ENCODE measurements at regions not wholly inside any gene's neighbourhood (a gene's known extent, or its start where the extent isn't known, plus 50 kb on each side); places are given as distances from the start of the nearest gene placed in this dataset.

- H3K36me3 ChIP-seq: no peaks in the 10 kb centered on the region
- no peak overlapping the region for H3K27ac ChIP-seq
- no peaks in the 10 kb centered on the region for H3K27me3 ChIP-seq
- WGBS, 2 donors: 78 to 87% methylated on average over 13 of the region's 13 CpGs
- intact Hi-C loops (cut with DNase I): no loop called here
- H3K9me3 ChIP-seq: no peaks in the 10 kb centered on the region
- H3K4me3 ChIP-seq (replicated peaks in 1 of 3): no peak overlapping the region
- DNase-seq: no peak
- H3K4me1 ChIP-seq: no peaks in the 10 kb centered on the region
- no peak for TF ChIP-seq POLR2A (IDR thresholded peaks at IDR 0.05)
- TF ChIP-seq, protein P1, sequence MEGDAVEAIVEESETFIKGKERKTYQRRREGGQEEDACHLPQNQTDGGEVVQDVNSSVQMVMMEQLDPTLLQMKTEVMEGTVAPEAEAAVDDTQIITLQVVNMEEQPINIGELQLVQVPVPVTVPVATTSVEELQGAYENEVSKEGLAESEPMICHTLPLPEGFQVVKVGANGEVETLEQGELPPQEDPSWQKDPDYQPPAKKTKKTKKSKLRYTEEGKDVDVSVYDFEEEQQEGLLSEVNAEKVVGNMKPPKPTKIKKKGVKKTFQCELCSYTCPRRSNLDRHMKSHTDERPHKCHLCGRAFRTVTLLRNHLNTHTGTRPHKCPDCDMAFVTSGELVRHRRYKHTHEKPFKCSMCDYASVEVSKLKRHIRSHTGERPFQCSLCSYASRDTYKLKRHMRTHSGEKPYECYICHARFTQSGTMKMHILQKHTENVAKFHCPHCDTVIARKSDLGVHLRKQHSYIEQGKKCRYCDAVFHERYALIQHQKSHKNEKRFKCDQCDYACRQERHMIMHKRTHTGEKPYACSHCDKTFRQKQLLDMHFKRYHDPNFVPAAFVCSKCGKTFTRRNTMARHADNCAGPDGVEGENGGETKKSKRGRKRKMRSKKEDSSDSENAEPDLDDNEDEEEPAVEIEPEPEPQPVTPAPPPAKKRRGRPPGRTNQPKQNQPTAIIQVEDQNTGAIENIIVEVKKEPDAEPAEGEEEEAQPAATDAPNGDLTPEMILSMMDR (IDR thresholded peaks at IDR 0.05): no peak
Measured at GRCh38 chr2:8159211-8159965, 522.5 kb upstream of the ID2 start.

DNA sequence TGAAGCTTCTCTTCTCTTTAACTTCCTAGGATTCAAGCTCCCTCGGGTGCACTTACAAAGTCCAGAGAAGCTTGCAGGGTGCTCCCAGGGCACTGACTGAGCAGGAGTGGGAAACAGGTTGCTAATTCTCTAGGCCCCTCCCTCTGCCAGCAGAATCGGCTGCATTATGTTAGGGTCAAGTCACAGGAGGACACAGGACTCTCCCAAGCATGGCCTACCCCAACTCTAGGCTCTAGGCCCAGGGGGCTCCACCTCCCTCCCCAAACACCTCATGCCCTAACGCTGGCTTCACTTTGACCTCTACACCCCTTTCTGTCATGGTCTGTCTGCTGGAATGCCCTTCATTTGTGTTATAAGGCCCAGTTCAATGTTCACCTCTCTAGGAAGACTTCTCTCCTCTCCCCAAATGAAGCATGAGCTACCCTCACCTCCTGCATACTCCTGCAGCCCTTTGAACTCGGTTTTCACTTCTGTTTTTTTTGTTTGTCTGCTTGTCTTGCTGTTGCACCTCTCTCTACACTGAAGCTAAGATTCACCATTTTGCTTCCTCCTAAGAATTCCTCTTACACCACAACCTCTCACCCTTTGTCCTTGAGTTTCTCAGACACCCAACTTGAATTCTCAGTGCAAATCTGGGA, 521.8 kb upstream of the ID2 start:
- no peak for DNase-seq
- no peaks in the 10 kb centered on the region for H3K4me1 ChIP-seq
- H3K27me3 ChIP-seq: no peaks in the 10 kb centered on the region
- no peak overlapping the region for H3K4me3 ChIP-seq (replicated peaks in 1 of 3)
- TF ChIP-seq POLR2A (IDR thresholded peaks at IDR 0.05): no peak
- WGBS, 2 donors: 70 to 71% methylated on average over 4 of the region's 4 CpGs
- H3K9me3 ChIP-seq: no peaks in the 10 kb centered on the region
- H3K36me3 ChIP-seq: no peaks in the 10 kb centered on the region
- H3K27ac ChIP-seq: no peak overlapping the region
- intact Hi-C loops (cut with DNase I): no loop called here

GRCh38 chr2:8160959-8161358, 520.9 kb upstream of the ID2 start:
- 96 to 98% methylated on average over 10 to 13 of the region's 13 CpGs for WGBS, 2 donors
- intact Hi-C loops (cut with DNase I): no loop called here
- DNase-seq: no peak
- H3K4me1 ChIP-seq: no peaks in the 10 kb centered on the region
- H3K4me3 ChIP-seq (replicated peaks in 1 of 3): no peak overlapping the region
- H3K36me3 ChIP-seq: no peaks in the 10 kb centered on the region
- no peaks in the 10 kb centered on the region for H3K9me3 ChIP-seq
- no peak overlapping the region for H3K27ac ChIP-seq
- no peaks in the 10 kb centered on the region for H3K27me3 ChIP-seq
- TF ChIP-seq POLR2A (IDR thresholded peaks at IDR 0.05): no peak
- TF ChIP-seq, protein P1 (IDR thresholded peaks at IDR 0.05): no peak

DNA sequence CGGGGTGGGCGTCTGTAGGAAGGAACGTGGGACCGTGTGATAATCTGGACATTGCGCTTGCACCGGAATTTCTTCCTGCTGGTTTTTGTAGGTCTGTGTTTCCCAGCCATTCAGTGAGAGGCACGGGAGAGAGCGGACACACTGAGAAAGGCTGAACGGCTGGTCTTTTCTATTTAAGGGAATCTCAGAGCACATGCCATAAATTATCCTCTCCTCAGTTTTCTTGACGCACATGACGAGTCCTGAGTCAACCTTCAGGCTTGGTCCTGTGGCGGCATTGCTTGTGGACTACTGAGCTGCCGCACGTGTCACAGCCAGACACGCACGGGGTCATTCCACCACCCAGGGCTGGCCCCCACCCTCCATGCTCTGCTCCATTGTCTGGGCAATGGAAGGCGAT, 519.3 kb upstream of the ID2 start:
- Histone ChIP-seq H3K27me3 (no peaks in the 10 kb centered on the region), H3K27ac (no peak overlapping the region), H3K4me1 (no peaks in the 10 kb centered on the region), H3K36me3 (no peaks in the 10 kb centered on the region), H3K4me3 (replicated peaks in 1 of 3) (no peak overlapping the region), H3K9me3 (no peaks in the 10 kb centered on the region)
- TF ChIP-seq, protein P1 (IDR thresholded peaks at IDR 0.05): no peak
- TF ChIP-seq POLR2A (IDR thresholded peaks at IDR 0.05): no peak
- no peak for DNase-seq
- WGBS, 2 donors: 90 to 92% methylated on average over 17 of the region's 17 CpGs
- intact Hi-C loops (cut with DNase I): no loop called here

DNA sequence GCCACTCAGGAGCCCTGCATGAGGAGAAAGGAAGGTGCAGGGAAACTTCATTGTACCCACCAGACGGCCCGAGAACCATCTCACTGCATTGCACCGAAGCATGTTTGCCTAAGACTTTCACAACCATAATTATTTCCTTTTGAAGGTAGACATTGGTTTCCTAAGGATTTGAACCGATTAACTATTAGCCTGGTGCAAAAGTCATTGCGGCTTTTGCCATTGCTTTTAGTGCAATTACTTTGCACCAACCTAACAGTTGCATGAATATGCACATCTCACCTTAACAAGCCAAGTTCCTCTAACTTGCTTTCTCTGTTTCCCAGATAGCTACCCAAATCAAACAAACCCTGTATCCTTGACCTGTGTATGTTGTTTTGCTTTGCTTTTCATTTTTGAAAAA, 516.3 kb upstream of the ID2 start:
- H3K4me3 ChIP-seq (replicated peaks in 1 of 3): no peak overlapping the region
- H3K27me3 ChIP-seq: no peaks in the 10 kb centered on the region
- H3K36me3 ChIP-seq: no peaks in the 10 kb centered on the region
- H3K27ac ChIP-seq: no peak overlapping the region
- no peaks in the 10 kb centered on the region for H3K9me3 ChIP-seq
- TF ChIP-seq, protein P1 (IDR thresholded peaks at IDR 0.05): no peak
- no peak for TF ChIP-seq POLR2A (IDR thresholded peaks at IDR 0.05)
- no peaks in the 10 kb centered on the region for H3K4me1 ChIP-seq
- intact Hi-C loops (cut with DNase I): no loop called here
- no peak for DNase-seq
- 92 to 98% methylated on average over 5 of the region's 5 CpGs for WGBS, 2 donors
